Neural progenitor cell (in vitro differentiated cells): ENCODE measurements at regions not wholly inside any gene's neighbourhood (a gene's known extent, or its start where the extent isn't known, plus 50 kb on each side); places are given as distances from the start of the nearest gene placed in this dataset.

Experiments
- DNase-seq: peaks from one replicate; pipeline ENCODE4 v3.0.0-alpha.2; 2016; ENCODE audit warnings: low spot score
- H2AFZ ChIP-seq: fragments of 200-600 bp; sonication (generic); replicated peaks from 2 replicates; pipeline ENCODE4 v1.6.1; 2016; ENCODE audit warnings: antibody characterized with exemption
- H3F3A ChIP-seq: fragments of 200-600 bp; sonication (generic); 2 replicates; pipeline ENCODE4 v1.6.1; 2016; ENCODE audit warnings: antibody characterized with exemption, low read depth
- H3K27ac ChIP-seq: fragments of 200-600 bp; sonication (generic); 2 replicates; pipeline ENCODE4 v1.5.1; 2016; ENCODE audit warnings: mild to moderate bottlenecking
- H3K27me3 ChIP-seq: fragments of 200-600 bp; sonication (generic); 2 replicates; pipeline ENCODE4 v1.6.1; 2016; ENCODE audit warnings: mild to moderate bottlenecking, moderate library complexity
- H3K36me3 ChIP-seq: fragments of 200-600 bp; sonication (generic); 2 replicates; pipeline ENCODE4 v1.5.1; 2016
- H3K4me1 ChIP-seq: fragments of 200-600 bp; sonication (generic); 2 replicates; pipeline ENCODE4 v1.6.1; 2016; ENCODE audit warnings: mixed run types
- H3K4me2 ChIP-seq: fragments of 200-600 bp; sonication (generic); 2 replicates; pipeline ENCODE4 v1.6.1; 2016
- H3K4me3 ChIP-seq: fragments of 200-600 bp; sonication (generic); 2 replicates; pipeline ENCODE4 v1.5.1; 2016
- H3K79me2 ChIP-seq: fragments of 200-600 bp; sonication (generic); 2 replicates; pipeline ENCODE4 v1.6.1; 2016; ENCODE audit warnings: low read depth
- H3K9ac ChIP-seq: fragments of 200-600 bp; sonication (generic); 2 replicates; pipeline ENCODE4 v1.6.1; 2016
- H3K9me3 ChIP-seq: fragments of 200-600 bp; sonication (generic); 2 replicates; pipeline ENCODE4 v1.5.1; 2016; ENCODE audit warnings: low read depth
- H4K20me1 ChIP-seq: fragments of 200-600 bp; sonication (generic); 2 replicates; pipeline ENCODE4 v1.6.1; 2016; ENCODE audit warnings: low read depth
- H3K27ac Mint-ChIP-seq: 3 replicates; pipeline ENCODE4 v1.8.0; 2021; ENCODE audit warnings: mixed read lengths
- H3K27me3 Mint-ChIP-seq: 2 replicates; pipeline ENCODE4 v1.8.0; 2022; ENCODE audit warnings: low read depth, mild to moderate bottlenecking, inconsistent platforms, moderate library complexity, mixed read lengths; ENCODE audit not compliant: insufficient read depth
- H3K36me3 Mint-ChIP-seq: 3 replicates; pipeline ENCODE4 v1.8.0; 2021; ENCODE audit warnings: mixed read lengths
- H3K4me1 Mint-ChIP-seq: 3 replicates; pipeline ENCODE4 v1.8.0; 2021; ENCODE audit warnings: mixed read lengths
- H3K4me3 Mint-ChIP-seq: 3 replicates; pipeline ENCODE4 v1.8.0; 2021; ENCODE audit warnings: mild to moderate bottlenecking, moderate library complexity, mixed read lengths
- H3K9me3 Mint-ChIP-seq: 3 replicates; pipeline ENCODE4 v1.8.0; 2020; ENCODE audit warnings: mixed read lengths
- EZH2 ChIP-seq: fragments of 200-600 bp; sonication (generic); IDR thresholded peaks from 2 replicates; pipeline ENCODE4 v1.6.1; 2017; ENCODE audit warnings: antibody characterized with exemption, mild to moderate bottlenecking, moderate library complexity
- EZH2phosphoT487 ChIP-seq: fragments of 200-600 bp; sonication (generic); IDR thresholded peaks from 2 replicates; pipeline ENCODE4 v1.6.1; 2017; ENCODE audit warnings: antibody characterized with exemption
- TF ChIP-seq, protein P1 (sequence below): fragments of 200-600 bp; sonication (generic); IDR thresholded peaks from 2 replicates; pipeline ENCODE4 v1.5.1; 2017; ENCODE audit warnings: antibody characterized with exemption, mild to moderate bottlenecking

DNA sequence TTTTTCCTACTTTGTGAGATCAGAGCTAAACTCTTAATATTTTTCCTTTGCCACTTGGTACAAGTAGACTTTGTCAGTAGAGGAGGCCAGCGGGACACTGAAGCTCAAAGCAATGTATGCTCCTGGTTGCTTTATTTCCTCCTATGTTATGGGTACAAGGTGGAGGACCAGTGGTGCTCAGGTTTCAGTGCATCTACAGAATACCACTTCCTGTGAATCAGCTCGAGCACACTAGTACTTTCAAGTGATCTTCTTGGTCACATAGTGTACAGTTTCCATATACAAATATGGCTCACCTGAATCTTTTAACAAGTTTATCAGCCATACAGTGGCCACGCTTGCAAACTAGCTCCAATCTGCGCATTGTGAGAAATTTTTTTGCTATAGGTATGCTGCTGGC is 1674.8 kb upstream of the TMEFF2 start:
- Mint-ChIP-seq H3K27me3 (no peaks in the 10 kb centered on the region), H3K36me3 (no peaks in the 10 kb centered on the region)
- no peak overlapping the region for H2AFZ ChIP-seq

DNA sequence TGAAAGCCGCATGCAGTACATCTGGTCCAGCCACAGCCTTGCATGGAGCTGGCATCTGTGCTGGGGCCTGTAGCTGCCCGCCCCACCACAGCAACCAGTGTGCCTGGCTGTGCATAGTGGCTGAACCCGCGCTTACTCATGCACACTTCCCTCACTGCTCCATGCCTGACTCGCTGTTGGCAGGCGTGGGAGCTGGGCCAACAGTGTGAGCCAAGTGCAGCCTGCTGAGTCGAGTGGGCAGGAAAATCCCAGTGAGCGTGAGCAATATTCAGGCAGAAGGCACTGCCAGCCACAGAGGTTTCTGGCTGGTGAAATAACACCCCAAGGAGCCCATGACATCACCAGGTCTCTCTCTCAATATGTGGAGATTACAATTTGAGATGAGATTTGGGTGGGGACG is 1674.1 kb upstream of the TMEFF2 start:
- no peaks in the 10 kb centered on the region for H3K79me2 ChIP-seq
- H3K9ac ChIP-seq, result no peak overlapping the region
- TF ChIP-seq, protein P1, sequence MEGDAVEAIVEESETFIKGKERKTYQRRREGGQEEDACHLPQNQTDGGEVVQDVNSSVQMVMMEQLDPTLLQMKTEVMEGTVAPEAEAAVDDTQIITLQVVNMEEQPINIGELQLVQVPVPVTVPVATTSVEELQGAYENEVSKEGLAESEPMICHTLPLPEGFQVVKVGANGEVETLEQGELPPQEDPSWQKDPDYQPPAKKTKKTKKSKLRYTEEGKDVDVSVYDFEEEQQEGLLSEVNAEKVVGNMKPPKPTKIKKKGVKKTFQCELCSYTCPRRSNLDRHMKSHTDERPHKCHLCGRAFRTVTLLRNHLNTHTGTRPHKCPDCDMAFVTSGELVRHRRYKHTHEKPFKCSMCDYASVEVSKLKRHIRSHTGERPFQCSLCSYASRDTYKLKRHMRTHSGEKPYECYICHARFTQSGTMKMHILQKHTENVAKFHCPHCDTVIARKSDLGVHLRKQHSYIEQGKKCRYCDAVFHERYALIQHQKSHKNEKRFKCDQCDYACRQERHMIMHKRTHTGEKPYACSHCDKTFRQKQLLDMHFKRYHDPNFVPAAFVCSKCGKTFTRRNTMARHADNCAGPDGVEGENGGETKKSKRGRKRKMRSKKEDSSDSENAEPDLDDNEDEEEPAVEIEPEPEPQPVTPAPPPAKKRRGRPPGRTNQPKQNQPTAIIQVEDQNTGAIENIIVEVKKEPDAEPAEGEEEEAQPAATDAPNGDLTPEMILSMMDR, result no peak
- no peak for DNase-seq
- H3K4me2 ChIP-seq, result no peak overlapping the region
- H3K27me3 ChIP-seq, result no peaks in the 10 kb centered on the region
- Mint-ChIP-seq H3K4me3 (no peak overlapping the region), H3K27me3 (no peaks in the 10 kb centered on the region), H3K36me3 (no peaks in the 10 kb centered on the region), H3K9me3 (peaks cover 2% of the 10 kb centered on the region), H3K4me1 (no peaks in the 10 kb centered on the region), H3K27ac (no peak overlapping the region)
- H3K27ac ChIP-seq, result no peak overlapping the region
- no peaks in the 10 kb centered on the region for H3F3A ChIP-seq
- no peak overlapping the region for H2AFZ ChIP-seq
- H4K20me1 ChIP-seq, result no peaks in the 10 kb centered on the region
- no peak overlapping the region for H3K4me3 ChIP-seq
- H3K9me3 ChIP-seq, result no peaks in the 10 kb centered on the region
- H3K36me3 ChIP-seq, result no peaks in the 10 kb centered on the region
- no peaks in the 10 kb centered on the region for H3K4me1 ChIP-seq

More for the DNA sequence above, 1674.8 kb upstream of the TMEFF2 start:
- no peak for DNase-seq
- H3F3A ChIP-seq, result no peaks in the 10 kb centered on the region
- H3K4me1 ChIP-seq, result no peaks in the 10 kb centered on the region
- H3K9ac ChIP-seq, result no peak overlapping the region
- H3K9me3 ChIP-seq, result no peaks in the 10 kb centered on the region
- no peak overlapping the region for H3K4me3 ChIP-seq
- no peaks in the 10 kb centered on the region for H4K20me1 ChIP-seq
- TF ChIP-seq EZH2 (no peak), EZH2phosphoT487 (no peak)
- TF ChIP-seq, protein P1, result no peak
- H3K27ac ChIP-seq, result no peak overlapping the region
- H3K27ac Mint-ChIP-seq, result no peak overlapping the region
- no peaks in the 10 kb centered on the region for H3K79me2 ChIP-seq
- no peak overlapping the region for H3K4me3 Mint-ChIP-seq
- peaks cover 2% of the 10 kb centered on the region for H3K9me3 Mint-ChIP-seq
- H3K4me2 ChIP-seq, result no peak overlapping the region
- H3K36me3 ChIP-seq, result no peaks in the 10 kb centered on the region
- no peaks in the 10 kb centered on the region for H3K27me3 ChIP-seq
- no peaks in the 10 kb centered on the region for H3K4me1 Mint-ChIP-seq

DNA sequence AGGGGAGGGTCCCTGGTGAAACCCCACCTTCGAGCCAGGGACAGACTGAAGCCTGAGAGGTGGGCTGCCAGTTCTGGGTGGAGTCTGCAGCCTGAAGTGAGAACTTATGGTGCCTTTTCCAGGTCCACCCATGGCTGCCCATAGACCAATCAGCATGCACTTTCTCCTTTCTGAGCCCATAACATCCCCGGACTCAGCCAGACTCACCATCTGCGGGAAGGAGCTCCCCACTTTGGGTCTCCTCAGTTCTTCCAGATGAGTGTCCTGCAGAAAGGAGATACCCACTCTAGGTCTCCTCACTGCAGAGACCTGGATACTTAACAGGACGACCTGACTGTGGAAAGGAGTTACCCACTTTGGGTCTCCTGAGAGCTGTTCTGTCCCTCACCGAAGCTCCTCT is 1673.4 kb upstream of the TMEFF2 start:
- Histone ChIP-seq H3K27me3 (no peaks in the 10 kb centered on the region), H3K4me1 (no peaks in the 10 kb centered on the region), H4K20me1 (no peaks in the 10 kb centered on the region), H3K4me3 (no peak overlapping the region), H3F3A (no peaks in the 10 kb centered on the region), H3K4me2 (no peak overlapping the region), H3K9ac (no peak overlapping the region), H3K79me2 (no peaks in the 10 kb centered on the region), H3K27ac (no peak overlapping the region), H2AFZ (no peak overlapping the region), H3K9me3 (no peaks in the 10 kb centered on the region), H3K36me3 (no peaks in the 10 kb centered on the region)
- Mint-ChIP-seq H3K27me3 (no peaks in the 10 kb centered on the region), H3K4me3 (no peak overlapping the region), H3K9me3 (peaks cover 2% of the 10 kb centered on the region), H3K36me3 (no peaks in the 10 kb centered on the region), H3K27ac (no peak overlapping the region), H3K4me1 (no peaks in the 10 kb centered on the region)
- DNase-seq, result no peak
- TF ChIP-seq EZH2, result no peak
- TF ChIP-seq EZH2phosphoT487, result no peak
- TF ChIP-seq, protein P1, result no peak

DNA sequence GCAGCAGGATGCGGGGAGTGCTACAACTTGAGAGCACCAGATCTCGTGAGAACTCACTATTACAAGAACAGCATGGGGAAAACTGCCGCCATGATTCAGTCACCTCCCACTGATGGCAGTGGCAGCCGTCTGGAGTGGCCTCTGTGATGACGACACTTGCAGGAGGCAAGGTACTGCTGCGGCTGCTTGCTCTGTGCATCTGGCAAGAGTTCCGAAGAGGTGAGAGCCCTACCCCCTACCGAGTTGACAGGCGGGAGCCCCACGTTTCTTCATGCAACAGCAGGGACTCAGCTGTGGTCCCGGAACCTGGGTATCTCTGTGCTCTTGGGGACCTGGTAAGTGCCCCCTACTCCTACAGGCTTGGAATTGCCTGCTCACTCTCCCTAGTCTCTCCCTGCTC is 1672.7 kb upstream of the TMEFF2 start:
- H3K4me1 ChIP-seq, result no peaks in the 10 kb centered on the region
- H3K79me2 ChIP-seq, result no peaks in the 10 kb centered on the region
- DNase-seq, result no peak
- H3K9me3 ChIP-seq, result no peaks in the 10 kb centered on the region
- H3K4me3 Mint-ChIP-seq, result no peak overlapping the region
- no peaks in the 10 kb centered on the region for H3K4me1 Mint-ChIP-seq
- H2AFZ ChIP-seq, result no peak overlapping the region
- no peak overlapping the region for H3K27ac ChIP-seq
- TF ChIP-seq EZH2phosphoT487 (no peak), EZH2 (no peak)
- TF ChIP-seq, protein P1, result no peak
- no peaks in the 10 kb centered on the region for H4K20me1 ChIP-seq
- H3K36me3 Mint-ChIP-seq, result no peaks in the 10 kb centered on the region
- H3K4me2 ChIP-seq, result no peak overlapping the region
- H3K27ac Mint-ChIP-seq, result no peak overlapping the region
- H3F3A ChIP-seq, result no peaks in the 10 kb centered on the region
- H3K9ac ChIP-seq, result no peak overlapping the region
- H3K4me3 ChIP-seq, result no peak overlapping the region
- H3K27me3 ChIP-seq, result no peaks in the 10 kb centered on the region
- peaks cover 2% of the 10 kb centered on the region for H3K9me3 Mint-ChIP-seq
- H3K36me3 ChIP-seq, result no peaks in the 10 kb centered on the region
- no peaks in the 10 kb centered on the region for H3K27me3 Mint-ChIP-seq
